HG03139 (cell line): ENCODE measurements at regions not wholly inside any gene's neighbourhood (a gene's known extent, or its start where the extent isn't known, plus 50 kb on each side); places are given as distances from the start of the nearest gene placed in this dataset.
"Not testable (repeated sequence)": the region's sequence is repeated elsewhere in the genome, so short reads cannot be mapped to it uniquely, and the experiment has no call there.

Source experiments
- ATAC-seq: cut with Tn5 transposase; IDR thresholded peaks from one replicate; pipeline ENCODE4 v1.9.1; 2021; ENCODE audit not compliant: unreplicated experiment

- ATAC-seq: no peak
Measured at GRCh38 chr5:108536321-108536720, 154.4 kb upstream of the FBXL17 start.

DNA sequence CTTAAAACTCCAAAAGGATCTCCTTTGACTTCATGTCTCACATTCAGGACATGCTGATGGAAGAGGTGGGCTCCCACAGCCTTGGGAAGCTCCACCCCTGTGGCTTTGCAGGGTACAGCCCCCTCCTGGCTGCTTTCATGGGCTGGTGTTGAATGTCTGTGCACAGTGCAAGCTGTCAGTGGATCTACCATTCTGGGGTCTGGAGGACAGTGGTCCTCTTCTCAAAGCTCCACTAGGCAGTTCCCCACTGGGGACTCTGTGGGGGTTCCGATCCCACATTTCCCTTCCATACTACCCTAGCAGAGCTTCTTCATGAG lies 150.2 kb upstream of the FBXL17 start:
- ATAC-seq: not testable (repeated sequence)

DNA sequence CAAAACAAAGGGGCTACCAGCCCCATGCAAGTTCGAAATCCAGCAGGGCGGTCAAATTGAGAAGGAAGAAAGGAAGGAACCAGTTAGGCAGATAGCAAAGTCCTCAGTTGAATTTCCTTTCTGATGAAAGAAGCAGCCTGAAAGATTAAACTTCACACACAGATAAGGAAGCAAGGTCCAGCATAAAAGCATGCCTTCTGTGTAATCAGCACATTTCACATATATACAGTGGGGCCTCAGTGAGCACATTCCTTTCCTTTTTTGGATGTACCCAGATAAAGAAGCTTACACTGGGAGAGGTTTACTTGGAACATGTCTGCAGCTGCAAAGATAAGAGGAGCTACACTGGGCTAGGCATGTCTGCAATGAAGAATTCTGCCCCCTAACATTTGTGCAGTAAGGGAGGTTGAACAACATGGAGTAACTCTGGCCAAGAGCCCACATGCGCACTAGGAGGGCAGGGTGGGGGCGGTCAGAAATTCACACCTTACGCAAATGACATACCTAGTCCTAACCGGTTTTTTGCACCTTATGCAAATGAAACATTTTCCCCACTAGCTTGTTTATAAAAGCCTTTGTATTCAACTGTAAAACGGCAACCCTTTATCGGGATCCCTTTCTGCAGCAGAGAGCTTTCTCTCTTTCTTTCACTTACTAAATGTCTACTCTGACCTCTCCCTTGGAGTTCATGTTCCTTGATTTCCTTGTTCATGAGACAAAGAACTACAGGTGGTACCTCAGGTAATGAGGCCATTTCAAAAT lies 149.7 kb upstream of the FBXL17 start:
- ATAC-seq: no peak

DNA sequence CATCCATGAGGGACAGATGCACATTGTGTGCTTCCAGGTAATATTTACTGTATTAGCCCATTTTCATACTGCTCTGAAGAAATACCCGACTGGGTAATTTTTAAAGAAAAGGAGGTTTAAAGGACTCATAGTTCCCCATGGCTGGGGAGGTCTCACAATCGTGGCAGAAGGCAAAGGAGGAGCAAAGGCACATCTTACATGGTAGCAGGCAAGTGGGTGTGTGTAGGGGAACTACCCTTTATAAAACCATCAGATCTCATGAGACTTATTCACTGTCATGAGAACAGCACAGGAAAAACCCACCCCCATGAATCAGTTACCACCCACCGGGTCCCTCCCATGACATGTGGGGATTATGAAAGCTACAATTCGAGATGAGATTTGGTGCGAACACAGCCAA lies 148.8 kb upstream of the FBXL17 start:
- no peak for ATAC-seq

DNA sequence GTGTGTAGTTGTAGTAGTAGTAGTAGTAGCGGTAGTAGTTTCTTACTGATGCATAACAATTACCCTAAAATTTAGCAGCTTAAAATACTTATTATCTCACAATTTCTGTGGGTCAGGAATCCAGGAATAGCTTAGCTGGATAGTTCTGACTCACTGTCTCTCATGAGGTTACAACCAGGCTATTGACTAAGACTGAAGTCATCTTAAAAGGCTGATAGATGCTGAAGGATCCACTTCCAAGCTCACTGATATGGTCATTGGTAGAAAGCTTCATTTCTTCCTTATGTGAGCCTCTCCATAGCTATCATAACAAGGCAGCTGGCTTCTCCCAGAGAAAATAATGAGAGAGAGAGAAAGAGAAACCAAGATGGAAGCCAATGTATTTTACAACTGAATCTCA lies 147.5 kb upstream of the FBXL17 start:
- no peak for ATAC-seq

DNA sequence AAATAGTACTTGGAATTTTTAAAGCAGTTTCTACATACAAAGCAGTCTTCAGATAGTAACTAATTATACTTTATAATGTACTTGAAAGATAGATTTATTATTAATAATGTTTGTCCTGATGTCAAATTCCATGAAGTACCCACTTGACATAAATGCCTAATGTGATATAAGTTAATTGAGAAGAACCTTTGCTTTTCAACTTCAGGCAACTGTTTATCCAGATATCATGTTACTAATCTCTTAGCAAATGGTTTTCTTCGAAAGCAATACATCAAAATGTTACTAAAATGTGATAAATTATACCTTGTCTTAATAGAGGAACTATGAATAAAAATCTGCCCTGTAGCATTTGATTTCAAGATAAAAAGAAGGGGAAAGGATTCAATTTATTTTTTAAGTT lies 146.8 kb upstream of the FBXL17 start:
- ATAC-seq: no peak

DNA sequence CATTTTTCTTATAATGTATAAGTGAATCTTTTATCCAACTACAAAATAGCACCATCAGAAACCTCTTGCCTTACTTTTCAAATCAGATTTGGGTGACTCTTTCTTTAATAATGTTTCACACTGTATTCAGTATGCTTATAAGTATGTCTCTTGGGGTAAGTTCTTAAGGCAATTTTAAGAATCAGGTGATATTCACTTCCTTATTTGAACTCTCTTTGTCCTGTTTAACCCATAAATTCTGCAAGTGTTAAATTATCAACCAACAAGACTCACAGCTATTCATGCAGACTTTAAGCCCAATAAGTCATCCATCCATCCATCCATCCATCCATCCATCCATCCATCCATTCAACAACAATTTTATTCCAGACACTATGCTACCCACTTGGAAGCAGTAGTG lies 142.7 kb upstream of the FBXL17 start:
- ATAC-seq: no peak

DNA sequence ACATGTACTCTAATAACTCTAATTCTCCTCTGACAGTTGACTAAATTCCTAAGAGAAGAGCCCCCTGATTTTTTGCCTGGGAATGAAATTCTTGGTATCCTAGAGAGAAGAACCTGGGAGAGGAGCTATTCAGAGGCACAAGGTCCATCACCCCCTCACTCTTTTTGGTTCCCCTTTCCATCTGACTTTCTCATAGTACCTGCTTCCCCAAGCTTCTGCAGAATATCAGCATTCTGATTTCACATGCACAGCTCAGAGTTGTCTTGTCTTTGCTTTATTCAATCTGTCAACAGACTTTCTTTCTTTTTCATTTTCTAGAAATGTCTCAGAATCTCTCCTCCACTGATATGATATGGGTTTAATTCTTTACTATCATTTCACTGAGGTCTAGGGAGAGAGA lies 141.5 kb upstream of the FBXL17 start:
- no peak for ATAC-seq

GRCh38 chr5:108521841-108522506 lies 140.1 kb upstream of the FBXL17 start:
- ATAC-seq: peak; percentile 62

DNA sequence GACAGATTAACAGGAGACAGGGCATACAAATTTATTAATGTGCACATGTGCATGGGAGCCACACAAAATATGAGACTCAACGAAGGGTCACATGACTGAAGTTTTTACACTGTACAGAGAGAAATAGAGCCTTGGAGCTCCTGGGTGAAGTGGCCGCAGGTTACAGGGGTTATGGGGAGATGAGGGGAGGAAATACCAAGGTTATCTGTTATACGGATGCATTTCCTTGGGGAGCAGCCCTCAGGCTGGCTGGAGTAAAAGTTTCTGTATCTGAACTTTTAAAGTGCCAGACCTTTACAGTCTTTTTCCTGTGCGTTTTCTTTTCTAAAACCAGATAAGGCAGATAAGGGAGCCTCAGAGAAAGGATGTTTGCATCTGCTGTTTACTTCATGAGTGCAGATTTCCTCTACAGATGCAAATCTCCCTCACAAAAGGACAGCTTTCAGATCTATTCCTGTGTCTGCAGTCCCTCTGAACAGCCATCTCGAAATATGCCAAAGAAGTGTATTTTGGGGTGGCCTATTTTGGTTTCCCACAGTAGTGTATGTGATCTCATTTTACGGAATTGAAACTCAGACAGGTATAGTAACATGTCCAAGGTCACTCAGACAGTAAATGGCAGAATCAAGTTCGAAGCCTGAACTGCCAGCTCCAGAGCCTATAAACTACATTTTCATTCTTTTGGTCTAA lies 139.3 kb upstream of the FBXL17 start:
- peak; percentile 80 for ATAC-seq

DNA sequence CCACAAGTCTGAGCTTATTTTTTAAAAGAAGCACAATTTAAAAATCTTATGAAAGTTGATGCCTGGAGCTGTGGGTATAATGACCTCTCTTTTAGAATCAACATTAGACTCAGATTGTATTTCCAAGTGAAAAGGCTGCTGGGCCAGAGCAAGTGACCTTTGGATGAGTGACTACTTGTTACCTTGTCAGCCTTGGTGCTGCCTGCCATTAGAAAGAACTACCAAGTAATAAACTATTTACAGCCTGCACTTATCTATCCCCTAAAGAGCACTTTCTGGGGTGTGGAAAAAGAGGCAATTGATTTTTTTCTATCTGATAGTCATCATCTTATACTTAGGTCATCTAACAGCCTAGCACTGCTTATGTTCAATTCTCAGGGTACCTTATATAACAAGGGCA lies 134.9 kb upstream of the FBXL17 start:
- no peak for ATAC-seq

GRCh38 chr5:108515517-108516105 lies 133.7 kb upstream of the FBXL17 start:
- ATAC-seq: no peak

- ATAC-seq: no peak
Measured at GRCh38 chr5:108508979-108509378, 127.1 kb upstream of the FBXL17 start.

- ATAC-seq: no peak
Measured at GRCh38 chr5:108507631-108508030, 125.7 kb upstream of the FBXL17 start.

DNA sequence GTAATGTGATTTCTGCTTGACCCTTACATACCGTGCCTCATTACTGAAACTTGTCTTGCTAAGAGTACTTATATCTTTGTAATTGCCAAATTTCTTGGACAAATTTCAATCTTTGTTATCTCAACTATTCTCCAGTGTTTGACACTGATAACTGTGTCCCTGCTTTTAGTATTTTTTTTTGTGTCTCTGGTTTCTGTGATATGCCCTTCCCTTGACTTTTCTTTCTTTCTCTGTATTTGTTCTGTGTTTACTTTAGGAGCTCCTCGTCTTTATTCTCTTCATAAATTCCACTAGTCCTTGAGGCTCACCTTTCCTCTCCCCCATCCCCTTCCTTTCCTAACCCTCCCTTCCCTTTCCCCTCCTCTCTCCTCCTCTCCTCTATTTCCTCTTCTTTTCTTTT lies 123.7 kb upstream of the FBXL17 start:
- no peak for ATAC-seq

DNA sequence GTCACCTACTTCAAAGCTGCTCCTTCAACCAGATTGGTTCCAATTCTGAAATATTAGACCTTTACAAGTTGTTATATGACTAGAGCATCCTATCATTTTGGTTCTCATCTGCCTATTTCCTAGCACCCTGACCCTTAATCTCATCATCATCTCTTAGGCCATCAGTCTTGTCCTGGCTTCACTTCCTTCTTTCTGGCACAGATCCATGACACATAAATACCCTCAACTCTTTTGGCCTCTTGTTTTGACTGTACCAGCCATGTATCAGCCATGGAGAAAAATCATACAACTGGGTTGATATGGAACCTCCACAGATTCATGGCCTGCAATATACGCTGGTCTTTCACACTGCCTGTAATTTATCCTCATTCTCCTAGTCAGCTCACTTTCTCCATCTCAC lies 123.1 kb upstream of the FBXL17 start:
- ATAC-seq: no peak

DNA sequence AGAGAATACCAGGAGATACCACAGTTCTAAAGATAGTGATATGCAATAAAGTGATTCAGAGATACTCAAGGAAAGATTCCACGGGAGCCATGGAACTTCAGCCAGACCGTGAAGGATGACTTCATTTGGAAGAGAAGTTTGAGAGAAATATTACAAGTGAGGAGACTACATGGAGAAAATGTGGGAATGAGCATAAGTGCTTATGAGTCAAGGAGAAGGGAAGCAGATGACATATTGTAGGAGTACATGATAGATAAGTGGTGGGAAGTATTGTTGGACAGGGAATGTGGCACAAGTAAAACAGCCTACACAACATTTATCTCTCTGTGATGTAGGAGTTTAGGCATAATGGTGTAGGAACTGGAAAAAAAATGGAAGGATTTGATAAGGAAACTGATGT lies 122.1 kb upstream of the FBXL17 start:
- ATAC-seq: no peak

DNA sequence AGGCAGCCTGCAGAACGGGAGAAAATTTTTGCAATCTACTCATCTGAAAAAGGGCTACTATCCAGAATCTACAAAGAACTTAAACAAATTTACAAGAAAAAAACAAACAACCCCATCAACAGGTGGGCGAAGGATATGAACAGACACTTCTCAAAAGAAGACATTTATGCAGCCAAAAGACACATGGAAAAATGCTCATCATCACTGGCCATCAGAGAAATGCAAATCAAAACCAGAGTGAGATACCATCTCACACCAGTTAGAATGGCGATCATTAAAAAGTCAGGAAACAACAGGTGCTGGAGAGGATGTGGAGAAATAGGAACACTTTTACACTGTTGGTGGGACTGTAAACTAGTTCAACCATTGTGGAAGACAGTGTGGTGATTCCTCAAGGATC lies 113.7 kb upstream of the FBXL17 start:
- not testable (repeated sequence) for ATAC-seq

- ATAC-seq: no peak
Measured at GRCh38 chr5:108487951-108488350, 106.1 kb upstream of the FBXL17 start.

GRCh38 chr5:108484035-108484434 lies 102.1 kb upstream of the FBXL17 start:
- ATAC-seq: no peak

GRCh38 chr5:108481355-108481931 lies 99.5 kb upstream of the FBXL17 start:
- no peak for ATAC-seq

GRCh38 chr5:108472237-108472636 lies 90.3 kb upstream of the FBXL17 start:
- no peak for ATAC-seq
